ENCODE measurements at regions not wholly inside any gene's neighbourhood (a gene's known extent, or its start where the extent isn't known, plus 50 kb on each side); places are given as distances from the start of the nearest gene placed in this dataset.

GRCh38 chr20:54849741-54850140 is 374.3 kb downstream of the DOK5 start:
- ChIA-PET POLR2A (no interaction called here), CTCF (no interaction called here)
- H3K27me3 ChIP-seq (replicated peaks in 1 of 4; ENCODE audit: control extremely low read depth in 1 of 4, control insufficient read depth in 3 of 4, insufficient read depth in 4 of 4, low read length in 3 of 4): no peaks in the 10 kb centered on the region
- ATAC-seq (ENCODE audit: low read depth): no peak
- H3K36me3 ChIP-seq (replicated peaks in 1 of 2; ENCODE audit: control extremely low read depth in 1 of 2, control insufficient read depth in 1 of 2, extremely low read depth in 1 of 2, insufficient read depth in 2 of 2, low read length in 1 of 2): no peaks in the 10 kb centered on the region
- no peak overlapping the region for H3K27ac Mint-ChIP-seq
- no peak for DNase-seq
- intact Hi-C loops (cut with micrococcal nuclease): no loop called here
- H3K79me2 ChIP-seq (ENCODE audit: control insufficient read depth, insufficient read depth, low read length): no peaks in the 10 kb centered on the region
- H3K4me3 ChIP-seq (ENCODE audit: control extremely low read depth in 1 of 5, extremely low read depth in 1 of 5, insufficient read depth in 1 of 5, low read depth in 2 of 5, low read length in 4 of 5): no peak overlapping the region
- H3K9me3 ChIP-seq (ENCODE audit: control extremely low read depth in 1 of 3, control insufficient read depth in 2 of 3, insufficient read depth in 1 of 3, low read length in 2 of 3): no peaks in the 10 kb centered on the region
- H3K27me3 Mint-ChIP-seq: no peaks in the 10 kb centered on the region
- no peaks in the 10 kb centered on the region for H4K20me1 ChIP-seq (ENCODE audit: control insufficient read depth, insufficient read depth, low read length, poor library complexity, severe bottlenecking)
- H3K4me2 ChIP-seq (replicated peaks; ENCODE audit: low read depth, low read length, poor library complexity, severe bottlenecking): no peak overlapping the region
- TF ChIP-seq EZH2 (IDR thresholded peaks at IDR 0.05; ENCODE audit: borderline replicate concordance, insufficient read depth, low read depth, low read length, poor library complexity, severe bottlenecking): no peak
- no peak for TF ChIP-seq CTCF (IDR thresholded peaks at IDR 0.05)
- no peaks in the 10 kb centered on the region for H3K4me1 Mint-ChIP-seq
- 100% methylated on average over 1 of the region's 3 CpGs for WGBS (ENCODE audit: insufficient coverage)
- no peak overlapping the region for H3K9ac ChIP-seq (ENCODE audit: low read length)
- H3K9me3 Mint-ChIP-seq (ENCODE audit: insufficient read depth): peaks cover under 1% of the 10 kb centered on the region
- no peaks in the 10 kb centered on the region for H3K4me1 ChIP-seq (ENCODE audit: control insufficient read depth in 2 of 2, insufficient read depth in 2 of 2, low read length in 2 of 2)
- no peak overlapping the region for H3K4me3 Mint-ChIP-seq
- H3K27ac ChIP-seq (ENCODE audit: low read length in 2 of 2): no peak overlapping the region
- no peak overlapping the region for H2AFZ ChIP-seq (ENCODE audit: insufficient read depth, low read depth, low read length, poor library complexity, severe bottlenecking)

DNA sequence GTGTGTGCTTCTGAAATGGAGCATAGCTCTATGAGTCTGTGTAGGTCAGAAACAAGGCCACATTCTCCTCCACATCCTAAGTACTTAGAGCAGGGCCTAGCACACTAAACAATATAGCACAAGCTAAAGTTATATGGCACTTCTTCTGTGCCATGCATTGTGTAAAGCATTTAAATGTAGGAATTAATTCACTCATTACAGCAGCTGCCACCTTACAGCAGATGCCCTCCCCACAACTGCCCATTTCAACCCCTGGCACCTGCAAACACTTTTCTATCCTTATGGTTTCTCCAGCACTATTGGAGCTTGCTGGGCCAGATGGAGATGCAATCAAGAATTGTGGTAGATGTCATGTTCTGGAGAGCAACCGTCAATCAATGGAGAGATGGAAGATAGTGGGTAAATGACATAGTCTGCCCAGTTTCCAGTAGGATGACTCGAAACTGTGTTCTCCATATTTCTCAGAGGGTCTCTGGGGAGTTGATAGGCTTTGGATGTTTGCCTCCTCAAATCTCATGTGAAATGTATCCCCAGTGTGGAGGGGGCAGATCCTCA is 373.7 kb downstream of the DOK5 start:
- CTCF ChIA-PET: no interaction called here

More for the DNA sequence above, 373.7 kb downstream of the DOK5 start:
- WGBS (ENCODE audit: insufficient coverage): 100% methylated on average over 1 of the region's 2 CpGs
- Histone ChIP-seq H3K4me3 (ENCODE audit: control extremely low read depth in 1 of 5, extremely low read depth in 1 of 5, insufficient read depth in 1 of 5, low read depth in 2 of 5, low read length in 4 of 5) (no peak overlapping the region), H3K27ac (ENCODE audit: low read length in 2 of 2) (no peak overlapping the region), H3K79me2 (ENCODE audit: control insufficient read depth, insufficient read depth, low read length) (no peaks in the 10 kb centered on the region), H3K4me2 (replicated peaks; ENCODE audit: low read depth, low read length, poor library complexity, severe bottlenecking) (no peak overlapping the region), H3K9ac (ENCODE audit: low read length) (no peak overlapping the region), H4K20me1 (ENCODE audit: control insufficient read depth, insufficient read depth, low read length, poor library complexity, severe bottlenecking) (no peaks in the 10 kb centered on the region), H2AFZ (ENCODE audit: insufficient read depth, low read depth, low read length, poor library complexity, severe bottlenecking) (no peak overlapping the region), H3K4me1 (ENCODE audit: control insufficient read depth in 2 of 2, insufficient read depth in 2 of 2, low read length in 2 of 2) (no peaks in the 10 kb centered on the region), H3K27me3 (replicated peaks in 1 of 4; ENCODE audit: control extremely low read depth in 1 of 4, control insufficient read depth in 3 of 4, insufficient read depth in 4 of 4, low read length in 3 of 4) (no peaks in the 10 kb centered on the region), H3K36me3 (replicated peaks in 1 of 2; ENCODE audit: control extremely low read depth in 1 of 2, control insufficient read depth in 1 of 2, extremely low read depth in 1 of 2, insufficient read depth in 2 of 2, low read length in 1 of 2) (no peaks in the 10 kb centered on the region), H3K9me3 (ENCODE audit: control extremely low read depth in 1 of 3, control insufficient read depth in 2 of 3, insufficient read depth in 1 of 3, low read length in 2 of 3) (no peaks in the 10 kb centered on the region)
- Mint-ChIP-seq H3K4me1 (no peaks in the 10 kb centered on the region), H3K9me3 (ENCODE audit: insufficient read depth) (peaks cover 3% of the 10 kb centered on the region), H3K27ac (no peak overlapping the region), H3K4me3 (no peak overlapping the region), H3K27me3 (no peaks in the 10 kb centered on the region)
- intact Hi-C loops (cut with micrococcal nuclease): no loop called here
- TF ChIP-seq CTCF (IDR thresholded peaks at IDR 0.05): no peak
- TF ChIP-seq EZH2 (IDR thresholded peaks at IDR 0.05; ENCODE audit: borderline replicate concordance, insufficient read depth, low read depth, low read length, poor library complexity, severe bottlenecking): no peak
- DNase-seq: no peak
- POLR2A ChIA-PET: no interaction called here
- ATAC-seq (ENCODE audit: low read depth): no peak
